Neural cell (in vitro differentiated cells): ENCODE measurements at regions not wholly inside any gene's neighbourhood (a gene's known extent, or its start where the extent isn't known, plus 50 kb on each side); places are given as distances from the start of the nearest gene placed in this dataset.

Source experiments
- H2AFZ ChIP-seq: fragments of 200-600, 300-800 bp; sonication (generic), shearing (Covaris generic); 2 replicates; pipeline ENCODE4 v1.6.0; 2014; ENCODE audit warnings: low read depth, mild to moderate bottlenecking, antibody characterized with exemption, low read length, moderate library complexity
- H3F3A ChIP-seq: fragments of 200-600 bp; shearing (Covaris generic); 2 replicates; pipeline ENCODE4 v1.6.1; 2016; ENCODE audit warnings: mild to moderate bottlenecking, moderate library complexity, mixed read lengths, antibody characterized with exemption, low read length; ENCODE audit not compliant: insufficient read depth, poor library complexity, severe bottlenecking
- H3K27ac ChIP-seq: fragments of 200-600, 300-800 bp; sonication (generic), shearing (Covaris generic); 2 replicates; pipeline ENCODE4 v1.5.1; 2014; ENCODE audit warnings: mild to moderate bottlenecking, low read length, moderate library complexity
- H3K27me3 ChIP-seq: fragments of 300-800, 200-600 bp; sonication (generic), shearing (Covaris generic); 2 replicates; pipeline ENCODE4 v1.6.0; 2014; ENCODE audit warnings: mild to moderate bottlenecking, low read depth, low read length, moderate library complexity; ENCODE audit not compliant: insufficient read depth
- H3K36me3 ChIP-seq: fragments of 300-800, 200-600 bp; sonication (generic), shearing (Covaris generic); 2 replicates; pipeline ENCODE4 v1.5.1; 2014; ENCODE audit warnings: mild to moderate bottlenecking, antibody characterized with exemption, low read length, moderate library complexity; ENCODE audit not compliant: insufficient read depth
- H3K4me2 ChIP-seq: fragments of 300-800, 200-600 bp; sonication (generic), shearing (Covaris generic); 2 replicates; pipeline ENCODE4 v1.6.0; 2014; ENCODE audit warnings: mild to moderate bottlenecking, low read length
- H3K4me3 ChIP-seq: fragments of 300-800, 200-600 bp; sonication (generic), shearing (Covaris generic); 2 replicates; pipeline ENCODE4 v1.5.1; 2014; ENCODE audit warnings: mild to moderate bottlenecking, low read length, moderate library complexity
- H3K79me2 ChIP-seq: fragments of 200-600 bp; shearing (Covaris generic); replicated peaks from 2 replicates; pipeline ENCODE4 v1.6.0; 2014; ENCODE audit warnings: mild to moderate bottlenecking, low read length, moderate library complexity; ENCODE audit not compliant: insufficient read depth
- H3K9ac ChIP-seq: fragments of 300-800, 200-600 bp; sonication (generic), shearing (Covaris generic); 2 replicates; pipeline ENCODE4 v1.6.1; 2016; ENCODE audit warnings: mild to moderate bottlenecking, low read length, mixed read lengths
- H3K9me2 ChIP-seq: fragments of 200-600 bp; shearing (Covaris generic); 2 replicates; pipeline ENCODE4 v1.6.1; 2016; ENCODE audit warnings: mild to moderate bottlenecking, low read length, mixed read lengths; ENCODE audit not compliant: insufficient read depth
- H3K9me3 ChIP-seq: fragments of 200-600, 300-800 bp; sonication (generic), shearing (Covaris generic); 2 replicates; pipeline ENCODE4 v1.6.1; 2016; ENCODE audit warnings: mild to moderate bottlenecking, mixed run types, low read length, moderate library complexity, mixed read lengths
- H4K20me1 ChIP-seq: fragments of 200-600 bp; shearing (Covaris generic); 2 replicates; pipeline ENCODE4 v1.6.1; 2016; ENCODE audit warnings: mild to moderate bottlenecking, mixed run types; ENCODE audit not compliant: insufficient read depth
- CTCF ChIP-seq: fragments of 450-650 bp; IDR thresholded peaks from 2 replicates; pipeline ENCODE4 v1.5.1; 2014; ENCODE audit warnings: antibody characterized with exemption, mild to moderate bottlenecking, moderate library complexity; ENCODE audit not compliant: poor library complexity, severe bottlenecking
- EP300 ChIP-seq: fragments of 450-650 bp; conservative IDR thresholded peaks from 2 replicates; pipeline ENCODE4 v1.6.1; 2014; ENCODE audit warnings: antibody characterized with exemption, mild to moderate bottlenecking, moderate library complexity; ENCODE audit not compliant: poor library complexity, severe bottlenecking
- EZH2 ChIP-seq: fragments of 200-600, 300-800 bp; shearing (Covaris generic), sonication (generic); IDR thresholded peaks from 2 replicates; pipeline ENCODE4 v1.6.1; 2014; ENCODE audit warnings: antibody characterized with exemption, low read length, borderline replicate concordance, mild to moderate bottlenecking; ENCODE audit not compliant: insufficient read depth, poor library complexity, severe bottlenecking
- MXI1 ChIP-seq: fragments of 450-650 bp; conservative IDR thresholded peaks from 2 replicates; pipeline ENCODE4 v1.6.1; 2014; ENCODE audit warnings: antibody characterized with exemption, mild to moderate bottlenecking; ENCODE audit not compliant: poor library complexity, severe bottlenecking
- POLR2AphosphoS5 ChIP-seq: IDR thresholded peaks from 2 replicates; pipeline ENCODE4 v1.6.1; 2012
- RAD21 ChIP-seq: fragments of 450-650 bp; conservative IDR thresholded peaks from 2 replicates; pipeline ENCODE4 v1.6.1; 2014; ENCODE audit warnings: antibody characterized with exemption, mild to moderate bottlenecking, moderate library complexity
- REST ChIP-seq: IDR thresholded peaks from 2 replicates; pipeline ENCODE4 v1.6.1; 2012; ENCODE audit warnings: borderline replicate concordance
- SMC3 ChIP-seq: fragments of 450-650 bp; conservative IDR thresholded peaks from 2 replicates; pipeline ENCODE4 v1.6.1; 2014; ENCODE audit warnings: antibody characterized with exemption, mild to moderate bottlenecking, moderate library complexity; ENCODE audit not compliant: poor library complexity
- TAF1 ChIP-seq: IDR thresholded peaks from 2 replicates; pipeline ENCODE4 v1.6.1; 2012; ENCODE audit warnings: low read depth

- H3K27ac ChIP-seq, result no peak overlapping the region
- H4K20me1 ChIP-seq, result no peaks in the 10 kb centered on the region
- no peak overlapping the region for H3K4me2 ChIP-seq
- H3K27me3 ChIP-seq, result no peaks in the 10 kb centered on the region
- H3K9me2 ChIP-seq, result no peaks in the 10 kb centered on the region
- no peak overlapping the region for H2AFZ ChIP-seq
- H3K9ac ChIP-seq, result no peak overlapping the region
- no peak for TF ChIP-seq RAD21
- no peak for TF ChIP-seq POLR2AphosphoS5
- TF ChIP-seq MXI1, result no peak
- no peak for TF ChIP-seq REST
- TF ChIP-seq EP300, result no peak
- TF ChIP-seq SMC3, result no peak
- TF ChIP-seq CTCF, result no peak
- TF ChIP-seq TAF1, result no peak
- TF ChIP-seq EZH2, result no peak
- H3F3A ChIP-seq, result no peaks in the 10 kb centered on the region
- H3K9me3 ChIP-seq, result no peaks in the 10 kb centered on the region
- no peaks in the 10 kb centered on the region for H3K36me3 ChIP-seq
- H3K79me2 ChIP-seq, result no peaks in the 10 kb centered on the region
- H3K4me3 ChIP-seq, result no peak overlapping the region
Observed at GRCh38 chr5:96260009-96260408, 173.0 kb downstream of the PCSK1 start.

- H3K9me2 ChIP-seq, result no peaks in the 10 kb centered on the region
- H4K20me1 ChIP-seq, result no peaks in the 10 kb centered on the region
- H3K27me3 ChIP-seq, result no peaks in the 10 kb centered on the region
- no peak overlapping the region for H3K9ac ChIP-seq
- TF ChIP-seq EP300 (no peak), MXI1 (no peak), TAF1 (no peak), EZH2 (no peak), SMC3 (no peak)
- no peak overlapping the region for H3K4me3 ChIP-seq
- no peaks in the 10 kb centered on the region for H3K9me3 ChIP-seq
- H3K36me3 ChIP-seq, result no peaks in the 10 kb centered on the region
- H3K27ac ChIP-seq, result no peak overlapping the region
- H2AFZ ChIP-seq, result no peak overlapping the region
- no peaks in the 10 kb centered on the region for H3K79me2 ChIP-seq
- no peaks in the 10 kb centered on the region for H3F3A ChIP-seq
- H3K4me2 ChIP-seq, result no peak overlapping the region
Observed at GRCh38 chr5:96259151-96259772, 173.8 kb downstream of the PCSK1 start.
